Activated effector memory CD4-positive, alpha-beta T cell treated with anti-CD3 and anti-CD28 coated beads, Interleukin-2, amount 50 U/mL, for 16 hours (primary cell): ENCODE measurements at regions not wholly inside any gene's neighbourhood (a gene's known extent, or its start where the extent isn't known, plus 50 kb on each side); places are given as distances from the start of the nearest gene placed in this dataset.
"Not testable (repeated sequence)": the region's sequence is repeated elsewhere in the genome, so short reads cannot be mapped to it uniquely, and the experiment has no call there.

Experiments used
- DNase-seq: peaks from one replicate; pipeline ENCODE4 v3.0.0-alpha.2; 2020

DNA sequence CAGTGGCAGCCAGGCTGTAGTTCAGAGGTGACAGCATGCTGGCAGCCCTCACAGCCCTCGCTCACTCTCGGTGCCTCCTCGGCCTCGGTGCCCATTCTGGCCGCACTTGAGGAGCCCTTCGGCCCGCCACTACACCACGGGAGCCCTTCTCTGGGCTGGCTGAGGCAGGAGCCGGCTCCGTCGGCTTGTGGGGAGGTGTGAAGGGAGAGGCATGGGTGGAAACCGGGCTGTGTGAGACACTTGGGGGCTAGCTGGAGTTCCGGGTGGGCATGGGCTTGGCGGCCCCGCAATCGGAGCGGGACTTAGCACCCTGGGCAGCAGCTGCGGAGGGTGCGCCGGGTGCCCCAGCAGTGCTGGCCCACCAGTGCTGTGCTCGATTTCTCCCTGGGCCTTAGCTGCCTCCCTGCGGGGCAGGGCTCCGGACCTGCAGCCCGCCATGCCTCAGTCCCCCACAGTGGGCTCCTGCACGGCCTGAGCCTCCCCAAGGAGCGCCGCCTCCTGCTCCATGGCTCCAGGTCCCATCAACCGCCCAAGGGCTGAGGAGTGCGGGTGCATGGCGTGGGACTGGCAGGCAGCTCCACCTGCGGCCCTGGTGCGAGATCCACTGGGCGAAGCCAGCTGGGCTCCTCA lies 396.8 kb downstream of the FAM72C start:
- no peak for DNase-seq

DNA sequence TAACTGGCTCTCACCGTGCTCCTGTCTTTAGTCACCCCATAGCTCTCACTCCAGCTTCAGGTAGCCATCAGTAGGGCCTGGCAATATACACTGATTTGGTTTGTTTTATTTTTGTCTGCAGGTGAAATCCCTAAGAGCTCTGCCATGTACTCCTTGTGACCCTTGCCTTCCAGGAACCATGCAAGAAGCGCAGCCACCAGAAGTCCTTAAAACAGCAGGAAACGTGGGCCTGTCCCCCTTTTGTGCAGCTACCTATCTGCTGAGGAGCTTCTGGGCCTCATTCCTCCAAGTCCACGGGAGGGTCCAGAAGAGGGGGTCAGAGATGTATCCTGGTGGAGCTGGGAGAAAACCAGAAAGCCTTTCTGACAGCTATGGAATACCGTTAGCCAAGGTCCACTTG lies 399.1 kb downstream of the FAM72C start:
- DNase-seq, result not testable (repeated sequence)

DNA sequence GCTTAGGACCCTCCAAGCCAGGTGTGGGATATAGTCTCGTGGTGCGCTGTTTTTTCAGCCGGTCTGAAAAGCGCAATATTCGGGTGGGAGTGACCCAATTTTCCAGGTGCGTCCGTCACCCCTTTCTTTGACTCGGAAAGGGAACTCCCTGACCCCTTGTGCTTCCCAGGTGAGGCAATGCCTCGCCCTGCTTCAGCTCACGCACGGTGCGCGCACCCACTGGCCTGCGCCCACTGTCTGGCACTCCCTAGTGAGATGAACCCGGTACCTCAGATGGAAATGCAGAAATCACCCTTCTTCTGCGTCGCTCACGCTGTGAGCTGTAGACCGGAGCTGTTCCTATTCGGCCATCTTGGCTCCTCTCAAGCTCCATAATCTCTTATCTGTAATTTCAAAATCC lies 408.0 kb downstream of the FAM72C start:
- not testable (repeated sequence) for DNase-seq

DNA sequence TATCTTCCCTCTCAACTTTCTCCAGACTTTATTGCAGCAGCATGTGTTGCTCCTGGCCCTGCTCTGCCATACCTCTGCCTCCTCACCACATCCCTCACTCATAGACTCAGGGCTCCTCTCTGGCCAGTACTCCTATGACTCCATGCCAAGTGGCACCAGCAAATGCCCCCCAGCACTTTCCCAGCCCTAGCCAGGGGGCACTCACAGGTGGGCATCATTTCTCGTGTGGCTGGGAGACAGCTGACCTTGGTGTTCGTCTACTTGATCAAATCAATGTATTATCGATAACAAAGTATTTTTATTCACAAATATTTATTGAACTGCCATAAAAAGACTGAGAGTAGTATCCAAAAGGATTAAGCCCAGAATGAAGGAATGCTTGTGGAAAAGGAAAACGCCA lies 418.2 kb downstream of the FAM72C start:
- DNase-seq, result no peak

DNA sequence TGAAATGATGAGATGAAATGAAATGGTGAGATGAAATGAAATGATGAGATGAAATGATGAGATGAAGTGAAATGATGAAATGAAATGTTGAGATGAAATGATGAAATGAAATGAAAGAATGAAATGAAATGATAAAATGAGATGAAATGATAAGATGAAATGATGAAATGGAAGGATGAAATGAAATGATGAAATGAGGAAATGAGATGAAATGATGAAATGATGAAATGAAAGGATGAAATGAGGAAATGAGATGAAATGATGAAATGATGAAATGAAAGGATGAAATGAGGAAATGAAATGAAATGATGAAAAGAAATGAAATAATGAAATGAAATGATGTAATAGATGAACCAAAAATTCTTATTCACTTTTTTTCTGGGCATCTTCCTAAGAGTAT lies 467.1 kb downstream of the FAM72C start:
- not testable (repeated sequence) for DNase-seq

DNA sequence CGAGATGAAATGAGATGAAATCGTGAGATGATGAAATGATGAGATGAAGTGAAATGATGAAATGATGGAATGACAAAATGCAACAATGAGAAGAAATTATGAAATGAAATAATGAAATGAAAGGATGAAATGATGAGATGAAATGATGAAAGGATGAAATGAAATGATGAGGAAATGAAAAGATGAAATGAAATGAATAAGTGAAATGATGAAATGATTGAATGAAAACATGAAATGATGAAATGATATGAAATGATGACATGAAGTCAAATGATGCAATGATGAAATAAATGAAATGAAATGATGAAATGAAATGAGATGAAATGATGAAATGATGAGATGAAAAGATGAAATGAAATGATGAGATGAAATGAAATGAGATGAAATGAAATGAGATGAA lies 467.7 kb downstream of the FAM72C start:
- not testable (repeated sequence) for DNase-seq

DNA sequence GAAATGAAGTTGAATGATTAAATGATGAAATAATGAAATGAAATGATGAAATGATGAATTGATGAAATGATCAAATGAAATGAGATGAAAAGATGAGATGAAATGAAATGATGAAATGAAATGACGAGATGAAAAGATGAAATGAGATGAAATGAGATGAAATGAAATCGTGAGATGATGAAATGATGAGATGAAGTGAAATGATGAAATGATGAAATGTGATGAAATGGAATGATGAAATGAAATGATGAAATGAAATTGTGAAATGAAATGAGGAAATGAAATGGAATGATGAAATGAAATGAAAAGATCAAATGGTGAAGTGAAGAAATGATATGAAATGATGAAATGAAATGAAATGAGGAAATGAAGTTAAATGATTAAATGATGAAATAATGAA lies 468.7 kb downstream of the FAM72C start:
- DNase-seq, result not testable (repeated sequence)

DNA sequence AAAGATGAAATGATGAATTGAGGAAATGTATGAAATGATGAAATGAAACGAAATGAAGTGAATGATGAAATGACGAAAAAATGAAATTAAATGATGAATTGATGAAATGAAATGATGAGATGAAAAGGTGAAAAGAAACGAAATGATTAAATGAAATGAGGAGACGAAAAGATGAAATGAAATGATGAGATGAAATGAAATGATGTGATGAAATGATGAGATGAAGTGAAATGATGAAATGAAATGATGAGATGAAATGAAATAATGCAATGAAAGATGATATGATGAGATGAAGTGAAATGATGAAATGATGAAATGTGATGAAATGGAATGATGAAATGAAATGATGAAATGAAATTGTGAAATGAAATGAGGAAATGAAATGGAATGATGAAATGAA lies 469.7 kb downstream of the FAM72C start:
- not testable (repeated sequence) for DNase-seq

DNA sequence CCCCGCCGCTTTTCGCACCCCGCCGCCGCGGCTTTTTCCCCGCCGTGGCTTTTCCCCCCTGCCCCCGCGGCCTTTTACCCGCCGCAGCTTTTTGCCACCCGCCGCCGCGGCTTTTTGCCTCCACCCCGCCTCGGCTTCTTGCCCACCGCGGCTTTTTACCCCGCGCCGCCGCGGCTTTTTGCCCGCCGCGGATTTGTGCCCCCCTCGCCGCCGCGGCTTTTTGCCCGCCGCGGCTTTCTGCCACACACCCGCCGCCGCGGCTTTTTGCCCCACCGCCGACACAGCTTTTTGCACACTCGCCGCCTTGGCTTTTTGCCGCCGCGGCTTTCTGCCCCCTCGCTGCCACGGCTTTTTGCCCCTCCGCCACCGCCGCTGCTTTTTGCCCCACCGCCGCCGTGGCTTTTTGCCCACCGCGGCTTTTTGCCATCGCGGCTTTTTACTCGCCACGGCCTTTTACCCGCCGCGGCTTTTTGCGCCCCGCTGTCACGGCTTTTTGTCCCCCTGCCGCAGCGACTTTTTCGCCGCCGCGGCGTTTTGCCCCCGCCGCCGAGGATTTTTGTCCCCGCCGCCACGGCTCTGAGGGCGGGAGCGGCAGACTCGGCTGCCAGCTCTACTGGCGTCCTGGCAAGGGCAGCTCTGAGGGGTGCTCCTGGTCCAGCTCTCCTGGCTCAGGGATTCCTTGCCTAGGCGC lies 473.6 kb downstream of the FAM72C start:
- peak; percentile 61 for DNase-seq

DNA sequence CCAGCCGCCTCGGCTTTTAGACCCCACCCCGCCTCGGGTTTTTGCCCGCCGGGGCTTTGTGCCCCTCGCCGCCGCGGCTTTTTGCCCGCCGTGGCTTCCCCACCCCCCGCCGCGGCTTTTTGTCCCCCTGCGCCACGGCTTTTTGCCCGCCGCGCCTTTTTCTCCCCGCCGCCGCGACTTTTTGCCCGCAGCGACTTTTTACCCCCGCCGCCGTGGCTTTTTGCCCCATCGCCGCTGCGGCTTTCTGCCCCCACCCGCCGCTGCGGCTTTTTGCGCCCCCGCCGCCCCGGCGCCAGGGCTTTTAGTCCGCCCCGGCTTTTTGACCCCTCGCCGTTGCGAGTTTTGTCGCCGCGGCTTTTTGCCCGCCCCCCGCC lies 474.4 kb downstream of the FAM72C start:
- peak; percentile 60 for DNase-seq

DNA sequence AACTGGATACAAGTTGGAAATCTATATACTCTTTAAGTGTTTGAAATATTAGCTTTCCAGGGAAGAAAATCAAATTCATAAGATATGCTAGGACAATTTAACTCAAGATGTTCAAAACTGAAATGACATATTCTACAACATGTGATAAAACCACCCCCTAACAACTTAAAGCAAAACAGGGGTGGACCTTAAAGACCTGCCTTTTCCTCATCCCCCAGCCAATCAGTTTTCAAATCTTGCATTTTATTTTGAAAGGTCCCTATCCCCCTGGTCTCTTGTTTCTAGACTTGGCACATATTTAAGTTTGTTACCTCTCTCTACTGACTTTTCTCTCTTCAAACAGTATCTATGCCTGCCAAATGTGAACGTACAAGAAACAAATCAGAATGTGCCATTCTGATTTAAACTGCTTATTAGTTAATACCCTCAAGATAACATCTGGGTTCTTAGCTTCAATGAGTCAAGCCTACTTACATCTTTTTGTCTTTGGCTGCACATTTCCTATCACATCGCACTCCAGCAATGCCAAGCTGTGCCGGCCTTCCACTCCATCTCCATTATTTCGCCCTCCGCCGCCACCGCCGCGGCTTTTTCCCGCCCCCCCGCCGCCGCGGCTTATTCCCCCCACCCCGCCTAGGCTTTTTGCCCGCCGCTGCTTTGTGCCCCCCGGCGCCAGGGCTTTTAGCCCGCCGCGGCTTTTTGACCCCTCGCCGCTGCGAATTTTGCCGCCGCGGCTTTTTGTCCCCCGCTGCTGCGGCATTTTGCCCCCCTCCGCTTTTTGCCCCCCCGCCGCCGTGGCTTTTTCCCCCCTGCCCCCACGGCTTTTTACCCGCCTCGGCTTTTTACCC lies 475.0 kb downstream of the FAM72C start:
- not testable (repeated sequence) for DNase-seq
